GM19324 (cell line): ENCODE measurements at regions not wholly inside any gene's neighbourhood (a gene's known extent, or its start where the extent isn't known, plus 50 kb on each side); places are given as distances from the start of the nearest gene placed in this dataset.

Source experiments
- ATAC-seq: cut with Tn5 transposase; IDR thresholded peaks from one replicate; pipeline ENCODE4 v1.9.1; 2021; ENCODE audit warnings: mild to moderate bottlenecking, moderate library complexity; ENCODE audit not compliant: unreplicated experiment, low FRiP score

GRCh38 chr2:2692599-2693389, 361.7 kb upstream of the MYT1L start:
- no peak for ATAC-seq

GRCh38 chr2:2691419-2691818, 360.3 kb upstream of the MYT1L start:
- ATAC-seq: no peak

GRCh38 chr2:2690985-2691384, 359.9 kb upstream of the MYT1L start:
- no peak for ATAC-seq

- ATAC-seq: no peak
Observed at GRCh38 chr2:2689306-2689705, 358.2 kb upstream of the MYT1L start.

- ATAC-seq: no peak
Observed at GRCh38 chr2:2688254-2688653, 357.2 kb upstream of the MYT1L start.

- no peak for ATAC-seq
Observed at GRCh38 chr2:2687745-2688144, 356.7 kb upstream of the MYT1L start.

- ATAC-seq: no peak
Observed at GRCh38 chr2:2686222-2686621, 355.1 kb upstream of the MYT1L start.

GRCh38 chr2:2683606-2684224, 352.6 kb upstream of the MYT1L start:
- no peak for ATAC-seq

GRCh38 chr2:2682700-2683342, 351.7 kb upstream of the MYT1L start:
- no peak for ATAC-seq

GRCh38 chr2:2681711-2682251, 350.7 kb upstream of the MYT1L start:
- no peak for ATAC-seq

- ATAC-seq: no peak
Observed at GRCh38 chr2:2681085-2681484, 350.0 kb upstream of the MYT1L start.

- no peak for ATAC-seq
Observed at GRCh38 chr2:2674831-2675230, 343.8 kb upstream of the MYT1L start.

GRCh38 chr2:2673406-2673805, 342.3 kb upstream of the MYT1L start:
- no peak for ATAC-seq

GRCh38 chr2:2672249-2672648, 341.2 kb upstream of the MYT1L start:
- no peak for ATAC-seq

GRCh38 chr2:2671826-2672225, 340.8 kb upstream of the MYT1L start:
- ATAC-seq: no peak

- no peak for ATAC-seq
Observed at GRCh38 chr2:2669316-2669715, 338.2 kb upstream of the MYT1L start.

GRCh38 chr2:2668681-2669265, 337.7 kb upstream of the MYT1L start:
- no peak for ATAC-seq

GRCh38 chr2:2667690-2668089, 336.6 kb upstream of the MYT1L start:
- ATAC-seq: no peak

GRCh38 chr2:2665834-2666133, 334.7 kb upstream of the MYT1L start:
- ATAC-seq: no peak

- ATAC-seq: no peak
Observed at GRCh38 chr2:2664989-2665833, 334.1 kb upstream of the MYT1L start.
